ENCODE measurements at regions not wholly inside any gene's neighbourhood (a gene's known extent, or its start where the extent isn't known, plus 50 kb on each side); places are given as distances from the start of the nearest gene placed in this dataset.

DNA sequence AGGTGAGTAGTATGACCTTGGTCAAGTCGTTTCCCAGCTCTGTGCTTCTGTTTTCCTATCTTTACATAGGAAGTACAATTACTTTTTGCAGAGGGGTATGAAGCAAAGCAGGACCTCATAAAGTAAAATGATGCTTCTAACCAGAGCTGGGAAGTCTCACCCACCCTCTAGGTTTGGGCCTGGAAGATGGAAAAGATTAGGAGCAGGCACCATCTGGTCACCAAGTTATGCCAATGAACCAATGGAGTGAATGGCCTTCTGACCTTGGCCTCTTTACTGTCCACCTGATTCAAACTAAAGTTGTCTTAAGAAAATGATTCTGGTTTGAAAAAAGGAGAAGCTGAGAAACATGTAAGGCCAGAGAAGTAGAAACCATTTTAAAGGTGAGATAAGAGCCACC is 68.9 kb upstream of the CTNNBL1 start:
- Mint-ChIP-seq H3K4me3 (no peak overlapping the region), H3K9me3 (no peaks in the 10 kb centered on the region), H3K27ac (ENCODE audit: unreplicated experiment) (no peak overlapping the region), H3K27me3 (ENCODE audit: low read depth) (peaks cover 92% of the 10 kb centered on the region), H3K4me1 (no peaks in the 10 kb centered on the region), H3K36me3 (ENCODE audit: low read depth) (no peaks in the 10 kb centered on the region)
- no peak for DNase-seq (ENCODE audit: low read depth, low spot score)
- TF ChIP-seq CTCF (conservative IDR thresholded peaks at IDR 0.05): no peak

GRCh38 chr20:37622728-37623127 is 71.1 kb upstream of the CTNNBL1 start:
- Mint-ChIP-seq H3K36me3 (ENCODE audit: low read depth) (no peaks in the 10 kb centered on the region), H3K4me1 (no peaks in the 10 kb centered on the region), H3K27ac (ENCODE audit: unreplicated experiment) (no peak overlapping the region), H3K27me3 (ENCODE audit: low read depth) (peaks cover 90% of the 10 kb centered on the region), H3K9me3 (no peaks in the 10 kb centered on the region), H3K4me3 (no peak overlapping the region)
- DNase-seq (ENCODE audit: low read depth, low spot score): no peak
- TF ChIP-seq CTCF (conservative IDR thresholded peaks at IDR 0.05): no peak

- no peaks in the 10 kb centered on the region for H3K9me3 Mint-ChIP-seq
- no peaks in the 10 kb centered on the region for H3K36me3 Mint-ChIP-seq (ENCODE audit: low read depth)
- H3K4me1 Mint-ChIP-seq: no peaks in the 10 kb centered on the region
- H3K27ac Mint-ChIP-seq (ENCODE audit: unreplicated experiment): no peak overlapping the region
- no peak for TF ChIP-seq CTCF (conservative IDR thresholded peaks at IDR 0.05)
- no peak overlapping the region for H3K4me3 Mint-ChIP-seq
- H3K27me3 Mint-ChIP-seq (ENCODE audit: low read depth): peaks cover 76% of the 10 kb centered on the region
- DNase-seq (ENCODE audit: low read depth, low spot score): no peak
Observed at GRCh38 chr20:37619496-37619895, 74.3 kb upstream of the CTNNBL1 start.

- TF ChIP-seq CTCF (conservative IDR thresholded peaks at IDR 0.05): no peak
- DNase-seq (ENCODE audit: low read depth, low spot score): no peak
- Mint-ChIP-seq H3K27ac (ENCODE audit: unreplicated experiment) (no peak overlapping the region), H3K9me3 (no peaks in the 10 kb centered on the region), H3K4me3 (no peak overlapping the region), H3K36me3 (ENCODE audit: low read depth) (no peaks in the 10 kb centered on the region), H3K27me3 (ENCODE audit: low read depth) (peaks cover 47% of the 10 kb centered on the region), H3K4me1 (no peaks in the 10 kb centered on the region)
Observed at GRCh38 chr20:37616110-37616425, 77.8 kb upstream of the CTNNBL1 start.

DNA sequence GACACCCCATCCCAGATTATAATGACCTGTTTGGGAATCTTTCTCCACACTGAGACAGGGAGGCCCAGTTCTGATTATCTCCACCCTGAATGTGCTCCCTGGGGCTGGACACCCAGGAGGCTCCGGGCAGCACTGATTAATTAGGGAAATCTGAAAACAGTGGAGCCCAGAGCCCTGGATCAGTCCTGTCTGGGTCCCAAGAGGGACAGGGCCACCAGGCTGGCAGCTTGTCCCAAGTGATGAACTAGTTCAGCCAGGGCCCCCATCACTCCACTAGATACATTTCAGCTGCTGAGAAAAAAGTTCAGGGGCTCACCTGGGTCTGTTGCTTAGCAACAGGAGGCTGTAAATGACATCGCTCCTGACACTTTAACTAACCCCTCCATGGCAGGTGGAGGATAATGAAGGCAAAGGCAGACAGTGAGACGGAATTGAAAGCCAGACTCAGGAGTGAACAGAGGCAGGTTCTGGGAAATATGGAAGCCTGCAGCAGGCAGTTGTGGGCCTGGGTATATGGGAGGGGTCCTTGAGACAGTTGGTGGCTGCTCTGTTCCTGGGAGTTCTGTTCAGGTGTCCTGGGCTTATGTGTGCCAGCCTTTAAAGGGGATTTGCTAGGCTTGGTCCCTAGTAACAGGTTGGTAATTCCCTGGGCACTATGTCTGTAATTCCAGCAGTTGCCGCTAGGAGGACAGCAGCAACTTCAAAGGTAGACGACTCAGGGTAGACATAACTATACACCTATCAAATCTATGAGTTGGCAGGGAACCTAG is 78.3 kb upstream of the CTNNBL1 start:
- Mint-ChIP-seq H3K27me3 (ENCODE audit: low read depth) (peaks cover 42% of the 10 kb centered on the region), H3K27ac (ENCODE audit: unreplicated experiment) (no peak overlapping the region), H3K9me3 (no peaks in the 10 kb centered on the region), H3K36me3 (ENCODE audit: low read depth) (no peaks in the 10 kb centered on the region), H3K4me1 (peaks cover 2% of the 10 kb centered on the region), H3K4me3 (no peak overlapping the region)
- TF ChIP-seq CTCF (conservative IDR thresholded peaks at IDR 0.05): peak; percentile 71
- peak; percentile 37 for DNase-seq (ENCODE audit: low read depth, low spot score)
